BLaER1 treated with 17β-estradiol and CSF1 and Interleukin-3, amounts not matched to agents 10 nM and 100 nM (cell line): ENCODE measurements at regions not wholly inside any gene's neighbourhood (a gene's known extent, or its start where the extent isn't known, plus 50 kb on each side); places are given as distances from the start of the nearest gene placed in this dataset.
"Not testable (repeated sequence)": the region's sequence is repeated elsewhere in the genome, so short reads cannot be mapped to it uniquely, and the experiment has no call there.

Experiments used
- H3K27ac ChIP-seq, 11 experiments: shearing (Covaris generic); formaldehyde crosslinking; 2 replicates each; pipeline ENCODE4 v1.8.1; 2022
- H3K27me3 ChIP-seq, 11 experiments: shearing (Covaris generic); formaldehyde crosslinking; 2 replicates each; pipeline ENCODE4 v1.8.1; 2022
- H3K36me3 ChIP-seq, 11 experiments: shearing (Covaris generic); formaldehyde crosslinking; 2 replicates each; pipeline ENCODE4 v1.8.1; 2022
- H3K4me1 ChIP-seq, 10 experiments: shearing (Covaris generic); formaldehyde crosslinking; 2 replicates each; pipeline ENCODE4 v1.8.1; 2022
- H3K4me2 ChIP-seq, 11 experiments: shearing (Covaris generic); formaldehyde crosslinking; 2 replicates each; pipeline ENCODE4 v1.8.1; 2022
- H3K4me3 ChIP-seq, 10 experiments: shearing (Covaris generic); formaldehyde crosslinking; 2 replicates each; pipeline ENCODE4 v1.8.1; 2022
- H3K9ac ChIP-seq, 11 experiments: shearing (Covaris generic); formaldehyde crosslinking; 2 replicates each; pipeline ENCODE4 v1.8.1; 2022
- H3K9me3 ChIP-seq, 11 experiments: shearing (Covaris generic); formaldehyde crosslinking; replicated peaks in 1 of 11; 2 replicates each; pipeline ENCODE4 v1.8.1; 2022
- H4K20me1 ChIP-seq, 11 experiments: shearing (Covaris generic); formaldehyde crosslinking; 2 replicates each; pipeline ENCODE4 v1.8.1; 2022
- Cebpa-rat ChIP-seq, 11 experiments: shearing (Covaris generic); IDR thresholded peaks; 2 replicates each; pipeline ENCODE4 v1.8.1; 2022

DNA sequence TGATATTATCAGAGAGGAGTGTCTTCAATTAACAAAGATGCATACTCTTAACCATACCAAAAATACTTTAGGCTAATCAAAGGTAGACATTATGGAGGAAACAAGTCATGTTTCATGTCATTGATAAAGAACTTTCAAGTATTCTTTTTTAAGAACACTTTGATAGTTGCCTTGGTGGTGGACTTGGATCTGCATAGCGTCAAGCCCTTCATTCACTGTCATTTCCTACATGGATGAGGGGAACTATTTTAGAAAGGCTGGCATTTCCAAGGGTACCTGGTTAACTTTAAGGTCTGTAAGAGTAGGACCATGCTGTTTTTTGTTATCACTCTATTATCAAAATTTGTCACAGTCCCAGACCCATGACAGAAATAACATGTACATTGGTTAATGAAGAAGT, 622.5 kb downstream of the PKHD1 start:
- Histone ChIP-seq H3K4me2 (no peak overlapping the region), H3K27me3 (no peaks in the 10 kb centered on the region), H3K27ac (no peak overlapping the region), H3K4me3 (no peak overlapping the region), H3K36me3 (no peaks in the 10 kb centered on the region), H4K20me1 (no peaks in the 10 kb centered on the region), H3K4me1 (peaks cover 0 to 7% (median 4%) of the 10 kb centered on the region in 10 experiments; a peak in 9 of 20 replicates), H3K9ac (no peak overlapping the region), H3K9me3 (no peaks in the 10 kb centered on the region)
- no peak for TF ChIP-seq Cebpa-rat (IDR thresholded peaks at IDR 0.05)

DNA sequence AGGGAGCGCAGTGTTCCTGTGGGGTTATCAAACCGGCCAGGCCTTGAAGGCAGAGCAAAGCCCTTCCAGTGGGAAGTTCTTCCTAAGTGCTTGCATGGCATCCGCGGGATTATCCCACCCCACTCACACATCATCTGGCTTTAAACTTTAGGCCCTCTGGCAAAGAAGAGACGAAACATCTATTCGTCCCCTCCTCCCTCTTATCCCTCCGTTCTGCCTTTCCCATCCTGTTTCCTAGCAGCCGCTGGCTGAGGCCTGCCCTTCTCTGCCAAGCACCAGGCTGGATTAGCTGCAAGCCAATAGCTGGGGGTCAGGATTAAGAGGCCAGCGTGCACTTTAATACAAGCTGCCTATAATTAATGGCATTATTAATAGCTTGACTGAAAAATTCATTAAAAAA, 621.0 kb downstream of the PKHD1 start:
- no peak overlapping the region for H3K4me3 ChIP-seq
- no peaks in the 10 kb centered on the region for H3K9me3 ChIP-seq
- H3K9ac ChIP-seq, result no peak overlapping the region
- H4K20me1 ChIP-seq, result no peaks in the 10 kb centered on the region
- H3K4me2 ChIP-seq, result no peak overlapping the region
- H3K4me1 ChIP-seq, result no peaks in the 10 kb centered on the region
- no peaks in the 10 kb centered on the region for H3K27me3 ChIP-seq
- no peaks in the 10 kb centered on the region for H3K36me3 ChIP-seq
- no peak overlapping the region for H3K27ac ChIP-seq
- no peak for TF ChIP-seq Cebpa-rat (IDR thresholded peaks at IDR 0.05)

DNA sequence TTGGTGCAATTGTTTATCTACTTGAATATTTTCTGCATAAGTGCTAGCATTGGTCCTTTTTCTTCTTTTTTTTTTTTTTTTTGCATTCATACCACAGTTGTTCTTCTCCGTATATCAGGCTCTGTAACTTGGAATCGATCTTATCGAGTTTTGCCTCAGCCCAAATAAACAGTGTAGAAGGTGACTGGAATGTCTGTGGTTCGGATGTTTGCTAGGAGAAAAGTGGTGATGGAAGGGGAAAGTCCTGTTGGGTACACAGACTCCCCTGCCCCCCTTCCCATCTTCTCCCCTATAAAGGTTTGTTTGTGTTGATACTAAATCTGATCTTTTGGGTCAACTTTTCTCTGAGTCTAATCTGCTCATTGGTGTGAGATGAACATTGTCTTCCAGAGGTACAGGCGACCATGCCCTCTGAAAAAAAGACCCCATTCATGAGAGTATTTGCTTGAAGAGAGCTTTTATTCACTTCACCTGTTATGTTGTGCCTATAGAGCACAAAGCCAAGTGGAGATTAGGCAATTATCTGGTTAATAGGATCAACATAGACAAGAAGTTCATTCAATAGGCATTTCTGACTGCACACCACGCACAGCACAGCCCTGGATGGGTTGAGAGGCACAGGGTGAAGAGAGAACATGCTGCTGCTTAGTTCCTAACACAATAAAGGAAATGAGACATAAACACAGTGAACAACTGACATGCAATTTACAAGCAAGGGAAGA, 620.0 kb downstream of the PKHD1 start:
- Histone ChIP-seq H3K4me1 (no peaks in the 10 kb centered on the region), H3K9ac (no peak overlapping the region), H4K20me1 (no peaks in the 10 kb centered on the region), H3K4me3 (no peak overlapping the region), H3K36me3 (no peaks in the 10 kb centered on the region), H3K27me3 (no peaks in the 10 kb centered on the region), H3K9me3 (no peaks in the 10 kb centered on the region), H3K4me2 (no peak overlapping the region), H3K27ac (no peak overlapping the region)
- TF ChIP-seq Cebpa-rat (IDR thresholded peaks at IDR 0.05), result no peak

DNA sequence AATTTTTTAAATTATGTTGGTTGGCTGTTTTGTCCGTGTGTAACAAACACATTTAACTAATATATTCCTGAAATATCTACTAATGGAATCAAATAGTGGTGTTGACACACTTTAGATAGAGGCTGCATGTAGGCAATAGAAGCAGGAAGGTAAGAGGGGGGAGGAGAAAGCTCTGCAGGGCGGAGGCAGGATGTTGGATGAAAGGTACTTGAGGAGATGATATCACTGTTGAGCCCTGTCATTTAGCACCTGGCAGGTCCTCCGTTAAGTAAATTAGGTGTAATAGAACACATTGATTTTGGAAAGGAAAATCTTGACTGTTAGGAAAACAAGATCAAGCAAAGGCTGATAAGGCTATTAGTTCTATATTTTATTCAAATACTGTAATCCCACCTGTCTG, 618.7 kb downstream of the PKHD1 start:
- Histone ChIP-seq H3K4me2 (no peak overlapping the region), H3K27me3 (no peaks in the 10 kb centered on the region), H3K27ac (no peak overlapping the region), H4K20me1 (no peaks in the 10 kb centered on the region), H3K36me3 (no peaks in the 10 kb centered on the region), H3K4me1 (no peaks in the 10 kb centered on the region), H3K4me3 (no peak overlapping the region), H3K9ac (no peak overlapping the region), H3K9me3 (no peaks in the 10 kb centered on the region)
- TF ChIP-seq Cebpa-rat (IDR thresholded peaks at IDR 0.05), result no peak

DNA sequence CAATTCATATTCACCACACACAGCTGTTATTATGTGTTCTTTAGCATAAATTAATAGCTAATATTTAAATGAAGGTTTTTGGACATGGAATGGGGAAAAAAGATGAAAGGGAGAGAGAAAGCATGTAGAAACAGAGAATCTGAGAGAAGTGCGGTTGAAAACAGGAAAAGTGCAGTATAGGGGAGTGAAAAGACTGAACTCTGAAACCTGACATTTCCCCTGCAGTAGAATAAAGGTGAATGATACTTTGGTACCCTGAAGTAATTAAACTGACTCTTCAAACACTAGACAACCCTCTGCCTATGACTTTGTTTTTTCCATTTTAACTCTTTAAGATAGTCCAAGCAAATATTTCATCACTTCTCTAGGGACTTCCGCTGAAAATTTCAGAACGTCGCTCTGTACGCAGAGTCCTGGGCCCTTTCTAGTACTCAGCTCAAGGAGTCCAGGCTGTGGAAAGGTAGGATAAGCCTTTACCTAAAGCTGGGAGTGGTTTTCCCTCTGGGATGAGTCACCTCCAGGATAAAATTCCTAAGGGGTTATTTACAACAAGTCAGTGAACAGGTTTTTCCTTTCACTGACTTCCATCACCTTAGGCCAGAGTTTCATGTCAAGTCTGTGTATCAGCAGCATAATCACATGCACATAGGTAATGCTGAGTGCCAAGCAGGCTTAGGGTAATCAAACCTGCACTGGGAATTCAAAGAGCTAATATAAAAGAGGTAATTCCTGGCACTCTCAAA, 614.5 kb downstream of the PKHD1 start:
- H3K4me2 ChIP-seq, result no peak overlapping the region
- TF ChIP-seq Cebpa-rat (IDR thresholded peaks at IDR 0.05), result no peak
- no peaks in the 10 kb centered on the region for H3K27me3 ChIP-seq
- H3K9me3 ChIP-seq, result no peaks in the 10 kb centered on the region
- H3K9ac ChIP-seq, result no peak overlapping the region
- no peaks in the 10 kb centered on the region for H4K20me1 ChIP-seq
- no peaks in the 10 kb centered on the region for H3K36me3 ChIP-seq
- no peaks in the 10 kb centered on the region for H3K4me1 ChIP-seq
- no peak overlapping the region for H3K27ac ChIP-seq
- H3K4me3 ChIP-seq, result no peak overlapping the region

DNA sequence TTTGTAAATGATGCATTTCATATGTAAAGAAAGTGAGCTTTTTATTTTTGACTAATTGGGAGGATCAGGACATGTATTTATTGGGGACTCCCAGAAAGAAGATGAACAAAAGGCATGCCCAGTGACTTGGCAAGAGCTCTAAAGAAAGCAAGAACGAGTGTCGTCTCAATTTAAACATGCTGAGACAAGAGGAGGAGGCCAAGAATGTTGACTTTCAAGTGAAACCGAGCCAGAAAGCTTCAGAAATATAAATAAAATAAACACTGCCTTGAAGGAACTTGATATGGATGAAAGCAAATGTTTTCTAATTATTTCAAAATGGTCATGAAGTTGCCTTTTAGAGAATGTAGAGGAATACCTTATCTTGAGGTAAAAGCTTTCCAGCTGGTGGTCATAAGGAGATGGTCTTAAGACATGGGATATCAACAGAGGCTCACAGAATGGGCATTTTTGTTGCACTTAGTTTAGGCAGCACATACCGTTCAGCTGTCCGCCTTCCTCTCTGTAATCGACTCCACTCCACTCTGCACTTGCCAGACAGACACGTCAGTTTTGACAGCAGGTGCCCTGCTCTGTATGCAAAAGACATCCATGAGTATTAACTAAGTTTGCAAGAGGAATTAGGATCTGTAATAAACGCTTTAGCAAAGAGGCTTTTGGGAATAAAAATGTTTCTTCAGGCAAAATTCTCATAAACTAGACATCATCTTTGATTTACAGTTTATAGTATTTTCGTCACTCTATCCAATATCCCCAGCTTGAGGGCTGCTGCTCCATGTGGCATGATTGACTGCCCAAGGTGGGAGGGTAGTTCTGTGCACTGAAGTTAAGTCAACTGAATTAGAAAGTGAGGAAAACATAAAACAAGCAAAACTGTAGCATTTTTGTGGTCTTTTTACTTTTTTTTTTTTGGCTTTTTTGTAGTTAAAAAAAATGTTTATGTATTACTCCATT, 613.1 kb downstream of the PKHD1 start:
- no peaks in the 10 kb centered on the region for H3K9me3 ChIP-seq
- no peak for TF ChIP-seq Cebpa-rat (IDR thresholded peaks at IDR 0.05)
- H3K27ac ChIP-seq, result no peak overlapping the region
- H3K9ac ChIP-seq, result no peak overlapping the region
- no peaks in the 10 kb centered on the region for H3K4me1 ChIP-seq
- H4K20me1 ChIP-seq, result no peaks in the 10 kb centered on the region
- no peaks in the 10 kb centered on the region for H3K27me3 ChIP-seq
- H3K36me3 ChIP-seq, result no peaks in the 10 kb centered on the region
- no peak overlapping the region for H3K4me2 ChIP-seq
- H3K4me3 ChIP-seq, result no peak overlapping the region

DNA sequence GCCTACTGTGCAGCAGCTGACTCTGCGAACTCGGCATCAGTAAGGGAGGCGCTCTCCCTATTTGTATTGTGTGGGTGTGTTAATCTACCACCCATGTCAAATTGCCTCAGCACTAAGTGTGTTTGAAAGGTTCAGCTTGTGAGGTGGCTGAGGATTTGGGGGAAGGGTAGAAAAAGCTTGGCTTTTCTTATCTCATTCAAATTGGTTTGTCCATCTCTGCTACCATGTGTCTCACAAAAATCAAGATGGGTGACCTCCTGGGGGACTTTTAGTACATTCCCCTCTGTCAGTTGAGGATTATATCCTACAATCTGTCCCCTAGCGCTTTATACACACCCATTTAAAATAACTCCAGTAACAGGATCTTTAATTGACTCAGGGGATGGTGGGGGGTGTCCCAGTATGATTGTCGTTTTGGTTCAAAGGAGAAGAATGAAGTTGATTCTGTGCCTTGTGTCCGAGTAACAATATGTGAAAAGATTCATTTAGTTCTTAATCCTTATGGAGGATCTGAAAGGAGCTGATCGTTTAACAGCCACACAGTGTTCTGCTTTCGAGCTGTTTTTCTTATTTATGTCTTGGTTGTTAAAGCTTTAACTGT, 609.6 kb downstream of the PKHD1 start:
- TF ChIP-seq Cebpa-rat (IDR thresholded peaks at IDR 0.05), result no peak
- H3K4me3 ChIP-seq, result no peak overlapping the region
- H3K9ac ChIP-seq, result no peak overlapping the region
- no peak overlapping the region for H3K4me2 ChIP-seq
- H3K4me1 ChIP-seq, result no peaks in the 10 kb centered on the region
- no peaks in the 10 kb centered on the region for H4K20me1 ChIP-seq
- no peaks in the 10 kb centered on the region for H3K27me3 ChIP-seq
- H3K9me3 ChIP-seq, result no peaks in the 10 kb centered on the region
- no peak overlapping the region for H3K27ac ChIP-seq
- no peaks in the 10 kb centered on the region for H3K36me3 ChIP-seq

DNA sequence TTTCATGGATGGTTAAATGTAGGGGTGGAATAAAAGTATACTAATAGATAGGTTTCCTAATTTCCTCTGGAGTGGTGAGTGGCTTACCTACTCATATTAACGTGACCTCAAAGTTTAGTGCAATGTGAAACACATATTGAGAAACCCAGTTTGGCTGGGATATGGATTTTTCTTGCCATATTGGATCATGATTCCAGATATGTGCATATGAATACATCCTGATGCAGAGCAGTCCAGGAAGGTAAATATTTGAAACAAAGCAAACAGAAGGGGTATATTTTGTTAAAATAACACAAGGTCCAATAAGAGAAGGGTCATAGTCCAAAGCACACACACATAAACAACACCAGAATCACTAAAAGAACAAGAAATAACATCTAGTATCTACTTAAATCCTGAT, 608.1 kb downstream of the PKHD1 start:
- no peak for TF ChIP-seq Cebpa-rat (IDR thresholded peaks at IDR 0.05)
- Histone ChIP-seq H3K4me2 (no peak overlapping the region), H3K4me3 (no peak overlapping the region), H4K20me1 (no peaks in the 10 kb centered on the region), H3K9ac (no peak overlapping the region), H3K27me3 (no peaks in the 10 kb centered on the region), H3K9me3 (no peaks in the 10 kb centered on the region), H3K27ac (no peak overlapping the region), H3K36me3 (no peaks in the 10 kb centered on the region), H3K4me1 (no peaks in the 10 kb centered on the region)

DNA sequence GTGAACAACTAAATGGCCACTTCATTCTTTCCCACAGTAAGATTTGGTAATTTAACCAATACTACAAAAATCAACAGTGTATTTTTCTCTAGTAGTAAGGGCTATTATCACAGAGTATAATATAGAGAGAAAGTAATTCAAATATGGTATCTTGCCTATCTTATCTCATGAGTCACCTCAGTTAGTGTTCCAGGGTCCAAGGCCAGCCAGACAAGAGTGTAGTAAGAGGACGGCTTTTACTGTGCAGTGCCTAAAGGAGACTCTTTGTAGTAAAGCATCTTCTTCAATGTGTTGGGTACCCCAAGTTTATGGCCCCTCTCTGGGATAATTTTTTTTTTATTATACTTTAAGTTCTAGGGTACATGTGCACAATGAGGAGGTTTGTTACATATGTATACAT, 607.4 kb downstream of the PKHD1 start:
- Histone ChIP-seq H3K9ac (no peak overlapping the region), H4K20me1 (no peaks in the 10 kb centered on the region), H3K27me3 (no peaks in the 10 kb centered on the region), H3K27ac (no peak overlapping the region), H3K9me3 (no peaks in the 10 kb centered on the region), H3K4me2 (no peak overlapping the region), H3K36me3 (no peaks in the 10 kb centered on the region), H3K4me1 (no peaks in the 10 kb centered on the region), H3K4me3 (no peak overlapping the region)
- TF ChIP-seq Cebpa-rat (IDR thresholded peaks at IDR 0.05), result no peak

DNA sequence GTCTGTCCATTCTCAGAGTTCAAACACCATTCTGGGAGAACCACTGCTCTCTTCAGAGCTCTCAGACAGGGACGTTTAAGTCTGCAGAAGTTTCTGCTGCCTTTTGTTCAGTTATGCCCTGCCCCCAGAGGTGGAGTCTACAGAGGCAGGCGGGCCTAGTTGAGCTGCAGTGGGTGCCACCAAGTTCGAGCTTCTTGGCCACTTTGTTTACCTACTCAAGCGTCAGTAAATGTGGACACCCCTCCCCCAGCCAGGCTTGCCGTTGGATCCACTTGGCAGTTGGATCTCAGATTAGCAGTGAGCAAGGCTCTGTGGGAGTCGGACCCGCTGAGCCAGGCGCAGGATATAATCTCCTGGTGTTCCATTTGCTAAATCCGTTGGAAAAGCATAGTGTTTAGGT, 601.5 kb downstream of the PKHD1 start:
- H3K27me3 ChIP-seq, H3K9me3 ChIP-seq, H3K4me1 ChIP-seq, H3K36me3 ChIP-seq, H3K4me2 ChIP-seq, H3K9ac ChIP-seq, H3K4me3 ChIP-seq, H4K20me1 ChIP-seq, H3K27ac ChIP-seq: not testable (repeated sequence)
